ENCODE measurements at regions not wholly inside any gene's neighbourhood (a gene's known extent, or its start where the extent isn't known, plus 50 kb on each side); places are given as distances from the start of the nearest gene placed in this dataset.

DNA sequence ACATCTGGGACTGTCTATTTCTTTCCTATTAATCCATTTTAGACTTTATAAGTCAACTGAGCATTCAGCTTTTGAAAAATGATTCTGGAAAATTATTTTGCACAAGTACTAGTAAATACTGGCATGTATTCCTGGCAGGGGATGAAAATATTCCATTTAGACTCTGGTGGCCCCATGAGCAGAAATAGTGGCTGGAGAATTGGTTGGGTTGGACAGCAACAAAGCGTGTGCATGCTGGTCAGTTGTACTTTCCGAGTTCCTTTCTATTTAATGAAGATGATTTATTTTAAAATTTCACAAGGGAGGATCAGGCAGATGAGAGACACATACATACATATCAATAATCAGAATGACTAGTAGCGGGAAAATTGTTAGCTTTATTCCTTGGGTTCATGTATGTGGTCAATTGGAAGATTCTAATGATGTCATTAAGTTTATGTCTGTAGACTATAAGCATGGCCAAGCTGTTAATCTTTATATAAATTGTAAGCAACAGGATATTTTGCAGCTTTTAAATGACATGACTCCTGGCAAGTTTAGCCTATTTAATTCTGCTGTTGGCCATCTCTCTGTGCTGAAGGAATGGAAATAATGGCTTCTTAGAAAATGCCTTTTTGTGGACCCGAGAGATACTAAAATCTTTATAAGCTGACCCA, 541.6 kb downstream of the SLC4A3 start:
- DNase-seq (ENCODE audit: low spot score): no peak

DNA sequence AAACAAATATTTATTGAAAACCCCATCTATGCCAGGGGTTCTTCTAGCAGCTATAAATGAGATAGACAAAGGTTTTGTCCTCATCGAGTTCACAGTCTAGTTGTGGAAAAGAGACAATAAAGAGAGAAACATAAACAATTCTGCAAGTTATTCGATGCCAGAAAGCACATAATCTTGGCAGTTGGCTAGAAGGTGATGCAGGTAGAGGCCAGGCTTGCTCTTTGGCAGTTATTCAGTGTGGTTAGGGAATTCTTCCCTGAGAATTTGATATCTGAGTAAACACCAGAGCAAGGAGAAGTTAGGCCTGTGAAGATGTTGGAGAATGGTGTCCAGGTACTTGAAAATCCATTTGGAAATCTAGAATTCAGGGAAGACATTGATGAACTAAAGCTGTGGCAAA, 547.4 kb downstream of the SLC4A3 start:
- no peak for DNase-seq (ENCODE audit: low spot score)

DNA sequence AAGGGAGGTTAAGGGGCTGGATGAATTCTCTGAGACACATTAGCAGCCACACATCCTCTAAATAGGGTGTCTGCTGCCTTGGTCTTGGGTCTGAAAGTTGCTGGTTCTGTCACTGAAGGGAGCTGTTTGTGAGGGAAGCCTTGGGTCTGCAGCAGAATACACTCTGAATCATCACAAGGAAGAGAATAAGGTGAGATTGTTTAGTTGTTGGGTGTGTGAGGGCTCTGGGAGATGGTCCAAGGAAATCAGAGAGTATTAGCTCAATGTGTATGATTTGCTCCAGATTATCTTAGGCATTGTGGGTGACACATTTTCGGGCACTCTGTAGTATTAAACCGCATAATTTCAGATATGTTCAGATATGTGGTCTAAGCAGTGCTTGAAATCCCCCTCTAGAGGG, 548.5 kb downstream of the SLC4A3 start:
- no peak for DNase-seq (ENCODE audit: low spot score)

GRCh38 chr2:220178991-220179695, 551.7 kb downstream of the SLC4A3 start:
- DNase-seq (ENCODE audit: low spot score): no peak

GRCh38 chr2:220181165-220181564, 553.7 kb downstream of the SLC4A3 start:
- no peak for DNase-seq (ENCODE audit: low spot score)

DNA sequence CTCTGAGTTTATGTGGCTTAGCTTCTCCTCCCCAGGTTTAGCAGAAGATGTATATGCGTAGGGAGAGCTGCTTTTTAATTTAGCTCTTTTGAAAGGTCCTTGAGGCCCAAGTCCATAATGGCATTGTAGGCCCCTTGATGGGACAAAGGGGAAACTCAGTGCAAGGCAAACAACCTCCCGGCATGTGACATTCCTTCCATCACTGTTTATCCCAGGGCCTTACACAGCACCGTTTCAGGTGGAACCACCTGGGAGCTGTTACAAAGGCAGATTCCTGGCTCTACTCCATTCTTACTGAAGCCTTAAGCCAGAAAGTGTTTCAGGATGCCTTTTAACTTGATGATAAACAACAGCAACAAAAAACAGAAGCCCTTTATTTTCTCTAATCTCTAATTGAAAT, 555.4 kb downstream of the SLC4A3 start:
- no peak for DNase-seq (ENCODE audit: low spot score)

- no peak for DNase-seq (ENCODE audit: low spot score)
Observed at GRCh38 chr2:220185766-220186305, 558.4 kb downstream of the SLC4A3 start.

GRCh38 chr2:220188031-220188430, 560.6 kb downstream of the SLC4A3 start:
- DNase-seq (ENCODE audit: low spot score): peak; percentile 31

GRCh38 chr2:220191031-220191430, 563.6 kb downstream of the SLC4A3 start:
- DNase-seq (ENCODE audit: low spot score): no peak

DNA sequence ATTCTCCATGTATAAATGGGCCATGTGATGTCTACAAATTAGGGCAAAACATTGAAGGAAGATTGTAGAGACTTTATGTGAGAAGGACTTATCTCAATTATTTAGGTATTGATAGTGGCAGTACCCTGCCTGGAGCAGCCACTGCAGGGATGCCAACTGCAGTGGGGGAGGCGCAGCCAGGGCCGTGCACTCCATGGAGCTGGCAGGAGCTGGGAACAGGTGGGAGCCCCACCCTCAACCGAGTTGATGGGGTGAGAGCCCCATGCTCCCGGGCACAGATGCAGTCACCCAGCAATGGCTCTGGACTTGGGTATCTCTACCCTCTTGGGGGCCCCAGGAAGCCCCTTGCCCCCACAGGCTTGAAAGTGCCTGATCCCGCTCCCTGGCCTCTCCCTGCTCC, 564.3 kb downstream of the SLC4A3 start:
- DNase-seq (ENCODE audit: low spot score): no peak

DNA sequence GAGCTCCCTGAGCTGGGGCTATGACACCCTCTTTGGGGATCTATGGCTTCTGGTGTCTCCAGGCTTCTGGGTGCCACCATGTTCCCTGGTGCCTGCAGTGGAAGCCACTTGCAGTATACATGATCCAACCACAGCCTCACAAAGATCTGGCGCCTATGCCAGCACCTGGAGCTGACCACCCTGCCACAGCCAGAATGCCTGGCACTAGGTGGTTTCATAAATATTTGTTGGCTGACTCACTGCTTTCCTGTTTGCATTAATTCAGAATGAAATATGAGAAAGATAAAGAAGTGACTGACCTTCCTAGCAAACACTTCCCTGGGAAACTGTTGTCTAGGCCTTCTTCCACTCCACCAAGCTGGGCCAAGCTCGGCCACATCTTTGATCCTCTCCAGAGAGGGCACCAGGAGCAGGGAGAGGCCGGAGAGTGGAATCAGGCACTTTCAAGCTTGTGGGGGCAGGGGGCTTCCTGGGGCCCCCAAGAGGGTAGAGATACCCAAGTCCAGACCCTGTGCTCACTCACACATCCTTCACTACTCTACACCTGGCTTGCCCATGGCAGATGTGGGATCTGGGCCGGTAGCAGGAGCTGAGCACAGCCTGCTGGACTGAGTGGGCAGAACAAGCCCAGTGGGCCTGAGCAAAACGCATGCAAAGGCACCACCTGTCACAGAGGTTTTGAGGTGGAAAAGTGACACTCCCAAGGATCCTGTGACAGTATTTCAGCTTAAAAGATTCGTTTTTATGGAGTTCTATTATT, 565.7 kb downstream of the SLC4A3 start:
- DNase-seq (ENCODE audit: low spot score): no peak

DNA sequence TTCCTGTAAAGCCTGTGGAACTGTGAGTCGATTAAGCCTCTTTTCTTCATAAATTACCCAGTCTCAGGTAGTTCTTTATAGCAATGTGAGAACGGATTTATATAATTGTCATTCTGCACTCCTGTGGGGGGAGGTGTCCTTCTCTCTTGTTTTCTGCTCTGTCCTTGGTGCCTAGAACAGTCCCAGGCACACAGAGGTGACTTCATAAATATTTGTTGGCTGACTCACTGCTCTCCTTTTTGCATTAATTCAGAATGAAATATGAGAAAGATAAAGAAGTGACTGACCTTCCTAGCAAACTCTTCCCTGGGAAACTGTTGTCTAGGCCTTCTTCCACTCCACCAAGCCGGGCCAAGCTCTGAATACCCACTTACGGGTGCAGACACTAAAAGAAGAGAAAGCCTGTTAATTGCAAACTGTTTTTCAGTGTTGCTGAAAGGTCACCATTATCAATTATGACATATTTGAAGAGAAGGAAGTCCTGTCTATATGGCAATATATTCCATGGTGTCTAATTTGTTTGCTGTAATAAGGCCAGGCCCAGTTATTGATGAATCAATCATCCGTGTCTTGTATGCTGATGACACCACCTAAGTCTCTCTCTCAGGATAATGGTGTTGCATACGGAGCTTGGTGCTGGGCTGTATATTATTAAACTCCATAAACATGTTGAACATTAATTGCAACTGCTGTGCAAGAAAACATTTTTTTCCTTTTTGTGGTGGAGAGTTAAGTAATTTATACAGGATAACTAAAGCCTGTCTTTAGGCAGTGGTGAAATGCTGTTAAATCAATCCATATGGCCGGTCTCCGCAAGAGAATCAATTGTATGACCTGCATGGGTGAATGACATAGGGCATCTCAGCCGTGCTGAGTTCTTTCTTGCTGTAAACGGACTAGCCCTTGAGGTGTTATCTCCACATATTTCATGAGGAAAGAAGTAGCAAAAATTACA, 567.5 kb downstream of the SLC4A3 start:
- no peak for DNase-seq (ENCODE audit: low spot score)

DNA sequence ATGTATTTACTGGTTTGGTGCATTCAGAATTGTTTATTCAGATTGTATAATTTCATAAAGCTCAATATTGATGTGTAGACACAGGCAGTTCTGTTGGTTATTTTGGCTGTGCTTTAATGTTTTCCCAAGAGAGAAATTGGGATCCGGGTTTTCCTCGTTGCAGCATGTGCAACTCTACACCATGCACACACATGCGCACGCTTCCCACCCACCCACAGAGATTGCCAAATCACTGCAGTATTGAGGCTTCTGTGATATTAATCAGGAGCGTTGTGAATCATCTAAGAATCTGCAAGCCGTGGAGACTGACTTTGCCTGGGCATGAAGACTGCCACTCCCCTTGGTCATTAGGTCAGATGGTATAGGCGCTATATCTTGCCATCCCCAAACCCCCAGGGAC, 571.5 kb downstream of the SLC4A3 start:
- DNase-seq (ENCODE audit: low spot score): peak; percentile 28

GRCh38 chr2:220202066-220202465, 574.6 kb downstream of the SLC4A3 start:
- no peak for DNase-seq (ENCODE audit: low spot score)

DNA sequence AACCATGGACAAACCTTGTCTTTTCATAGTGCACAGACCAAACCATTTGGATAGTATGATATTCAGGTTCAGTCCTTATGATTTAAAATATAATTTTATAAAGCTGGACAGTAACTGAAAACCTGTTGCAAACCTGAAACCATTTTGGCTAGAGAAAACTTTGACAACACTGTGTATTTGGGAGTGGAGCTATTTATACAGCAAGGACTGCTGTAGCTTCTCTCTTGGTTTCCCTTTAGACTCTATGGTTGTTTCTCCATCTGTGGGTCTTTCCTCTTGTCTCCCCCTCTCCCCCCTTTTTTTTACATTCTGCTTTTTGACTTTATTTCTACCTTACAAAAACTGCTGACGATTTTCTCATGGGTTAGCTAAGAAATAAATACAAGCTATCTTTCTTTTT, 581.7 kb downstream of the SLC4A3 start:
- DNase-seq (ENCODE audit: low spot score): no peak

GRCh38 chr2:220209751-220210150, 582.3 kb downstream of the SLC4A3 start:
- no peak for DNase-seq (ENCODE audit: low spot score)

DNA sequence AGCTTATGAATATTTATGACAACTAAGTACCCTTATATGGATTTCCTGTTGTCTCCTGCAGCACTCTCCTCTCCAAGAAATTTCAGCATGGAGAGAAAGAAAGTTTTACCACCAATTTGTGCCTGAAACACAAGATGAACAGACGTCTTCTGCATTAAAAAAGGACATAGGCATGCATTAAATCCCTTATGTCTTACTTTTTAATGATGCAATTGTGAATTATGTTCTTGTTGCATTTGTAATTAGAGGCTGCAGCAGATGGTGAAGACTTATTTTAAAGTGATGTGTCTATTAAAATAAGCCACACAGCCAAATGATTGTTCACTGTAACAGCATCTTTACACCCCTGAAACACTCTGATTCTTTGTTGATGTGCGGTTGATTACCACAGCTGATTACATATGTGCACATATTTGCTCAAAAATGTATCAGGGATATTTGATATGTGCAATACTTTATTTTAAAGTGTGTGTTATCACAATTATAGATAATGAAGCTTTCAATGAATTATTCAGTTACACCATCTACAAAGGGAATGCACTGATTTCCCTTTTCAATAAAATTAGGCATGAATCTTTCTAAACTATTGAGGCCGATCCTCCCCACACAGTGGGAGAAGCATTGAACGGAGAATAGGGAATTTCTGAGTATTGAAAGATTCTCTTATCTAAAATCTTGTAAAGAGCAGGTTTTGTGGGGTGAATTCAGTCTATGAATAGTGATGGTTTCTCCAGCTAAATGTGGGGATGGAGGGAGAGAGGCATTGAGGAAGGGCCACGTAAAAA, 585.1 kb downstream of the SLC4A3 start:
- DNase-seq (ENCODE audit: low spot score): no peak

DNA sequence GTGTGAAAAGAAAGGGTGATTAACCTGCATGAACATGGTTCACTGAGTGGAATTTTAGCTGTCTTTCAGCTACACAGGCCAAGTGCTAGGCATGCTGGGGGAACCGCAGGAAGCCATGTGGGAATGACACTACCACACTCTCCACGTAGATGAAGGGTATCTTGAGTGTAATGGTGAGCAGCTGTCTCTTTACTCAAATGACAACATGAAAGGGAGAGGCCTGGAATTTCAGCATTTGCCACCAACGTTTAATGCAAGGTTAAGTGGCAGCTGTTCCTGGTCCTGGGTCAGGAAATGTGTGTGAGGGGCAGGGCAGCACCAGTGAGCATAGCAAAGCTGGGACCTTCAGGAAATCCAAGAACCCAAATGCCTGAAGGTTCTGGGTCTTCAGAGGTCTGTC, 588.4 kb downstream of the SLC4A3 start:
- no peak for DNase-seq (ENCODE audit: low spot score)

GRCh38 chr2:220219371-220219770, 591.9 kb downstream of the SLC4A3 start:
- no peak for DNase-seq (ENCODE audit: low spot score)

GRCh38 chr2:220220009-220220408, 592.6 kb downstream of the SLC4A3 start:
- DNase-seq (ENCODE audit: low spot score): no peak

- DNase-seq (ENCODE audit: low spot score): no peak
Observed at GRCh38 chr2:220221992-220222391, 594.6 kb downstream of the SLC4A3 start.

Data from COLO829 (cell line).